Pancreas (tissue), 10 donors: ENCODE measurements at regions not wholly inside any gene's neighbourhood (a gene's known extent, or its start where the extent isn't known, plus 50 kb on each side); places are given as distances from the start of the nearest gene placed in this dataset.

Experiments
- ATAC-seq, 4 donors: fragments of 200-7000 bp; cut with Tn5 transposase; one replicate each; pipeline versions ENCODE4 v1.8.0 to v1.9.1; 2020; ENCODE audit warnings: mild to moderate bottlenecking in 4 of 4, moderate library complexity in 4 of 4
- DNase-seq, 6 donors: peaks; one replicate each; pipeline ENCODE4 v3.0.0-alpha.2; 2020
- FAIRE-seq: peaks from 2 replicates; lab custom pipeline; 2012; peaks lifted over from hg19 to GRCh38; lab: Jason Lieb, UNC
- H3K27ac ChIP-seq, 4 donors: fragments of 200-600 bp; sonication (generic); 1 replicate in 3 of 4; 2 replicates in 1 of 4; pipeline versions ENCODE4 v1.5.0 to v1.8.0; 2020
- H3K27me3 ChIP-seq, 4 donors: fragments of 200-600 bp; one replicate each; pipeline ENCODE4 v1.8.0; 2021
- H3K36me3 ChIP-seq, 3 donors: fragments of 200-600 bp; sonication (generic) in 1 of 3; one replicate each; pipeline versions ENCODE4 v1.5.0 to v1.8.0; 2020 to 2021
- H3K4me1 ChIP-seq, 3 donors: fragments of 200-600 bp; one replicate each; pipeline ENCODE4 v1.8.0; 2021
- H3K4me3 ChIP-seq, 4 donors: fragments of 200-600 bp; sonication (generic) in 2 of 4; one replicate each; pipeline versions ENCODE4 v1.5.0 to v1.8.0; 2020 to 2021
- H3K9me3 ChIP-seq, 4 donors: fragments of 200-600 bp; one replicate each; pipeline ENCODE4 v1.8.0; 2021
- WGBS, 2 donors: extraction: QIAGEN DNeasy Blood & Tissue Kit; methylation state at CpG; one replicate each; pipeline ENCODE4 v1.1.7; 2013; 5-methylcytosine and 5-hydroxymethylcytosine counted together
- intact Hi-C, 3 donors: fragments of 100-400 bp; cut with DNase I; formaldehyde crosslinking; loops; one replicate each; pipeline versions ENCODE4 v1.11.1 to v1.14.2; 2022
- TF ChIP-seq, protein P1 (sequence below), 4 donors: fragments of 200-600 bp; sonication (generic) in 3 of 4; IDR thresholded peaks; one replicate each; pipeline versions ENCODE4 v1.5.0 to v1.8.0; 2021; ENCODE audit warnings: antibody characterized with exemption in 4 of 4
- donor health status: healthy with polysubstance abuse.
- donor health status: DM: no; HTN: no; CAD: no; lungs with moderate emphysema.
- donor health status: DM: no; HTN: no; CAD: no.
- donor health status: control.
- donor health status: control.
- donor health status: Bipolar disorder and iron deficiency.
- donor health status: DM: yes; HTN: yes; CAD: no.
- donor health status: DM: no; HTN: no; CAD: no.
- donor health status: DM: no; HTN: no; CAD: no.
- donor health status: DM: yes; HTN: yes; CAD: no.

DNA sequence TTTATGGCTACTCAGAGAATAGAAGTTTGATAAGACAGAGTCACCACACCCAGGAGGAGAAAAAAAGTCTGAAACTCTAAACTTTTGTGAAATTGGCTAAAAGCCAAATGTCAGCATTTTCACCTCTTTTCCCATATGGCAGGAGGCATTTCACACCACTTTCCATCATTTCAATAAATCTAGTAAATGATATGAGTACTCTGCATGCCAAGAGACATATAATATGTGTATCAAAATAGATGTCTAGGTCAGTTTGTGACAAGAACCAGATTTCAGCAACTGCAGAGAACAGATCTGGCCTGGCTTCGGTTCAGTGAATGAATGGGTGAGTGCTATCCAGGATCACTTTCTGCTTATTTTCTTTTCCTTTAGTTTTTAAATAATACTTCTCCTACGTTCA is 470.8 kb downstream of the ENC1 start:
- ATAC-seq: no peak

DNA sequence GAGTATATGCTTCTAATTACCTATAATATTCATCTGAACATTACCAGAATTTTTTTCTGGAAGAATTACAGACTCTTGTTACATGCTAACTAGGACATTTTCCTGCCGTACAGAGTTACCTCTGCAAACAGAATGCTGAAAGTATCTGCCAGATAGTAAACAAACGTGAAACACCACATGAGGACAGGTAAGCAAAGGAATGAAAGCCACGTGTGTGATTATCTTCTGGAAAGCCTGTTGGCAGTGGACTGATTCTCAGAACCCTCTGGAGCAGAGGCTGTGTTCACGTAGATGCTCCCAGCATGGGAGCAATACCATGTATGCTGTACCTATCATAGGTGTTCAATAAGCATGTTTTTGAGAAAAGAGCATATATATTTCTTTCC is 472.6 kb downstream of the ENC1 start:
- WGBS, 2 donors: 20 to 22% methylated on average over 4 of the region's 4 CpGs
- H3K4me1 ChIP-seq: peaks cover 0 to 9% (median 0%) of the 10 kb centered on the region in 3 donors
- intact Hi-C loops: no loop called here
- DNase-seq (no peak), ATAC-seq (peak in 1 of 4 donors; percentile 31), FAIRE-seq (no peak)
- H3K27ac ChIP-seq: peak overlapping the region in 1 of 4 donors; percentile 16
- H3K9me3 ChIP-seq: no peaks in the 10 kb centered on the region
- no peaks in the 10 kb centered on the region for H3K36me3 ChIP-seq
- H3K27me3 ChIP-seq: no peaks in the 10 kb centered on the region
- TF ChIP-seq, protein P1, sequence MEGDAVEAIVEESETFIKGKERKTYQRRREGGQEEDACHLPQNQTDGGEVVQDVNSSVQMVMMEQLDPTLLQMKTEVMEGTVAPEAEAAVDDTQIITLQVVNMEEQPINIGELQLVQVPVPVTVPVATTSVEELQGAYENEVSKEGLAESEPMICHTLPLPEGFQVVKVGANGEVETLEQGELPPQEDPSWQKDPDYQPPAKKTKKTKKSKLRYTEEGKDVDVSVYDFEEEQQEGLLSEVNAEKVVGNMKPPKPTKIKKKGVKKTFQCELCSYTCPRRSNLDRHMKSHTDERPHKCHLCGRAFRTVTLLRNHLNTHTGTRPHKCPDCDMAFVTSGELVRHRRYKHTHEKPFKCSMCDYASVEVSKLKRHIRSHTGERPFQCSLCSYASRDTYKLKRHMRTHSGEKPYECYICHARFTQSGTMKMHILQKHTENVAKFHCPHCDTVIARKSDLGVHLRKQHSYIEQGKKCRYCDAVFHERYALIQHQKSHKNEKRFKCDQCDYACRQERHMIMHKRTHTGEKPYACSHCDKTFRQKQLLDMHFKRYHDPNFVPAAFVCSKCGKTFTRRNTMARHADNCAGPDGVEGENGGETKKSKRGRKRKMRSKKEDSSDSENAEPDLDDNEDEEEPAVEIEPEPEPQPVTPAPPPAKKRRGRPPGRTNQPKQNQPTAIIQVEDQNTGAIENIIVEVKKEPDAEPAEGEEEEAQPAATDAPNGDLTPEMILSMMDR (IDR thresholded peaks at IDR 0.05): no peak
- no peak overlapping the region for H3K4me3 ChIP-seq

More for the DNA sequence above, 470.8 kb downstream of the ENC1 start:
- Histone ChIP-seq H3K9me3 (no peaks in the 10 kb centered on the region), H3K4me3 (no peak overlapping the region), H3K36me3 (no peaks in the 10 kb centered on the region), H3K27ac (no peak overlapping the region), H3K27me3 (no peaks in the 10 kb centered on the region), H3K4me1 (peaks cover 0 to 9% (median 0%) of the 10 kb centered on the region in 3 donors)
- WGBS, 2 donors: 88 to 95% methylated on average over 2 of the region's 2 CpGs
- intact Hi-C loops: no loop called here
- FAIRE-seq (no peak), DNase-seq (no peak)
- TF ChIP-seq, protein P1 (IDR thresholded peaks at IDR 0.05): no peak

DNA sequence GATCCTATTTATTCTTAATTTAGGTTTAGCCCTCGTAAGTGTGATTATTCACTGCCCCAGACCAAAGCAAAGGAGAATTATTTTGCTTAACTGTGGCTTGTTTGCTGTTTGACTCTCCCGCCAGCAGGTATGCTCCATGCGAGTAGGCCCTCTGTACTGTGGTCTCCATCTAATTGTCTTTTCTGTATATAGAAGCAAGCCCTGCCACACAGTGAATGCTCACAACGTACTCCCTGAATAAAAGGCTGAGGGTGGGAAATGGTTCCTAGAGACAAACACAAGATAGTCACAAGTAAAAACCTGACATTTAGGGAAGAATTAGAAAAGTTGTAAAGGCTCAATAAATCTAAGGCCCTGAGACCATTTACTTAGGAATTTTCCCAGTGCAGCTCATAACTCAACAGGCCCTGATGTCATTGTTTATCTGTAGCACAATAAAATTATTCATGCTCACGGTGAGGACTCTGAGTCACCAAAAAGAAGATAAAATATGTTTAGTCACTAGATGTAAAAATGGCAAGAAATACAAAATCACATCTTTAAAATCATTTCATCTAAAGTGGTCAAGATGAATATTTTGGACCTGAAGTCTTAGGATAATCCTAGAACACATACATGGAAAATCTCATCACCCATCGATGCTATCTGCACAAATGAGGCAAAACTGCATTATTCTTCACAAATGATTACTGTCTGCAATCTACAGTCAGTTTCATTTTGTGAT is 473.2 kb downstream of the ENC1 start:
- 81 to 83% methylated on average over 6 of the region's 6 CpGs for WGBS, 2 donors
- Histone ChIP-seq H3K36me3 (no peaks in the 10 kb centered on the region), H3K4me3 (no peak overlapping the region), H3K27ac (peak overlapping the region in 1 of 4 donors; percentile 16), H3K4me1 (peaks cover 0 to 9% (median 0%) of the 10 kb centered on the region in 3 donors), H3K9me3 (no peaks in the 10 kb centered on the region), H3K27me3 (no peaks in the 10 kb centered on the region)
- FAIRE-seq (peak; percentile 32), DNase-seq (no peak), ATAC-seq (peak in 3 of 4 donors; percentile 44 to 74 (median 60))
- intact Hi-C loops: no loop called here
- TF ChIP-seq, protein P1 (IDR thresholded peaks at IDR 0.05): no peak

DNA sequence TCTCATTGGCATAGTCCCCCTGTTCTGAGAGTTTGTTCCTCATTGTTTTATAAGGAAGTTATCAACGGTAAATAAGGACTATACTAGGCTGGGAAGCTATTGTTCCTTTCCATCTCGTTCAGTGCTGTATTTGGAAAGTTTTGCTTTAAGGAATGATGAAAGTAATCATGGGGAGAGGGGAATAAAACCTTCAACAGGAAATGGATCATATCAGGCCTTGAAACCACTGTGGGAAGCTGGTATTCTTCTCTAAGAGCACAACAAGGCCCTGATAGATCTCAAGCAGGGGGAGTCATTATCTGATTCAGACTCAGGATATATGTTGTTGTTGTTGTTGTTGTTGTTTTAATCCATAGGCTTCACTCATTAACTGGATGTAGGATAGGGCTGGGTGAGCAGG is 474.5 kb downstream of the ENC1 start:
- FAIRE-seq: no peak
- 65 to 79% methylated on average over 2 of the region's 2 CpGs for WGBS, 2 donors

More for the DNA sequence above, 474.5 kb downstream of the ENC1 start:
- Histone ChIP-seq H3K27me3 (no peaks in the 10 kb centered on the region), H3K4me1 (peaks cover 0 to 9% (median 0%) of the 10 kb centered on the region in 3 donors), H3K9me3 (no peaks in the 10 kb centered on the region), H3K36me3 (no peaks in the 10 kb centered on the region), H3K27ac (no peak overlapping the region), H3K4me3 (no peak overlapping the region)
- ATAC-seq (no peak), DNase-seq (no peak)
- intact Hi-C loops: no loop called here
- TF ChIP-seq, protein P1 (IDR thresholded peaks at IDR 0.05): no peak
